Memory B cell (primary cell): ENCODE measurements at regions not wholly inside any gene's neighbourhood (a gene's known extent, or its start where the extent isn't known, plus 50 kb on each side); places are given as distances from the start of the nearest gene placed in this dataset.
A peak's percentile ranks its signal among the peaks of the same experiment; 100 is the strongest.
"Not testable (repeated sequence)": the region's sequence is repeated elsewhere in the genome, so short reads cannot be mapped to it uniquely, and the experiment has no call there.

Experiments used
- ATAC-seq: fragments of 150-1000 bp; cut with Tn5 transposase; 2 replicates; pipeline ENCODE4 v1.10.0; 2021; ENCODE audit warnings: low read depth, mild to moderate bottlenecking, moderate library complexity
- DNase-seq, 2 donors: peaks; one replicate each; pipeline ENCODE4 v3.0.0; 2022; ENCODE audit warnings: low spot score in 2 of 2
- H3K27ac Mint-ChIP-seq: one replicate; pipeline ENCODE4 v1.8.0; 2022; ENCODE audit warnings: mild to moderate bottlenecking, moderate library complexity, mixed read lengths
- H3K27me3 Mint-ChIP-seq: one replicate; pipeline ENCODE4 v1.8.0; 2022; ENCODE audit warnings: mixed read lengths
- H3K36me3 Mint-ChIP-seq: one replicate; pipeline ENCODE4 v1.8.0; 2022; ENCODE audit warnings: mild to moderate bottlenecking, mixed read lengths
- H3K4me1 Mint-ChIP-seq: one replicate; pipeline ENCODE4 v1.8.0; 2022; ENCODE audit warnings: mixed read lengths
- H3K4me3 Mint-ChIP-seq: one replicate; pipeline ENCODE4 v1.8.0; 2022; ENCODE audit warnings: mild to moderate bottlenecking, moderate library complexity, mixed read lengths
- H3K9me3 Mint-ChIP-seq: one replicate; pipeline ENCODE4 v1.8.0; 2022; ENCODE audit warnings: mixed read lengths

DNA sequence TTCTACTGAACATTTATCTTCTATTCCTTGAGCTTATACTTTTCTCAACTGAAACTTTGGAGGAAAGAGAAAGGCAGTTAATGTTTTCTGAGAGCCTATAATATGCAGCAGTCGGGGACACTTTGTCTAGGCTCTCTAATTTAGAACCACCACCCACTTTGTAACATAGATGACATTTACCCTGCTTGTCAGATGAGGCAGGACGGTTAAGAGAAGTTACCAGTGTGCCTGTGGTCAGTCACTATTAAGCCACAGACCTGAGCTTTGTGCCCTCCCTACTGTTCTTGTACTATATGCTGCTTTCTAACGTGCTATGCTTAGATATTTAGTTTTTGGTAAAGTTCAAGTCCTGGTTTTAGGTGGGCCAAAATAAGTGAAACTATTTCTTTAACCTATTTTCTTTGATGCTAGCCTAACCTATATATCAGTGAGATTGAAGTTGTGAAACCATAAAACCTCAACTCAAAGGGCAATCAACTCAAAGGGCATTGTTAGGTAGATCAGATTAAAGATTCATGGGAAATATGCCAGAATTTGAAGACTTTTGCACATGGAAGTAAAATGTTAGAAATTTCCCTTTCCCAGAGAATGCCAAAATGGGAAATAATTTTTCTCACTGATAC, 156.5 kb upstream of the AGR3 start:
- Mint-ChIP-seq H3K4me3 (no peak overlapping the region), H3K27ac (no peak overlapping the region), H3K4me1 (peaks cover 13% of the 10 kb centered on the region), H3K9me3 (no peaks in the 10 kb centered on the region), H3K36me3 (no peaks in the 10 kb centered on the region), H3K27me3 (peaks cover 5% of the 10 kb centered on the region)
- DNase-seq (no peak), ATAC-seq (no peak)

DNA sequence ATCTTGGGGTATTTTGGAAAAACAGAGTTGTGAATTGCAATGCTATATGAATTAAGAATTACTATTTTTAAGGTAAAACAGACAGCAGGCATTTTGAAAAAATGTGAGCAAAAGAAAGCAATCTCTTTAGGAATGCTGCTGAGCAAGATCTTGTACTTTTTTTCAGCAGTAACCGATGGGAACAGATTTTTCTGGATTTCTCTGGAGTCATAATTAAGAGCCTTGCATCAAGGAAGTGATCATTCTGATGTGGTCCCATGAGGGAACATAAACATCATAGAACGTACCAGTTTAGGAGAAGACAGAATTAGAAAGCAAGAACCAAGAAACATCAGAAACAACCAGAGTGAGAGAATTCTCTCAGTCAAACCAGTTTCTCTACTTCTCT, 157.0 kb upstream of the AGR3 start:
- Mint-ChIP-seq H3K27me3 (peaks cover 5% of the 10 kb centered on the region), H3K36me3 (no peaks in the 10 kb centered on the region), H3K9me3 (peaks cover 1% of the 10 kb centered on the region), H3K27ac (no peak overlapping the region), H3K4me1 (peaks cover 16% of the 10 kb centered on the region), H3K4me3 (no peak overlapping the region)
- DNase-seq, result no peak
- ATAC-seq, result no peak

DNA sequence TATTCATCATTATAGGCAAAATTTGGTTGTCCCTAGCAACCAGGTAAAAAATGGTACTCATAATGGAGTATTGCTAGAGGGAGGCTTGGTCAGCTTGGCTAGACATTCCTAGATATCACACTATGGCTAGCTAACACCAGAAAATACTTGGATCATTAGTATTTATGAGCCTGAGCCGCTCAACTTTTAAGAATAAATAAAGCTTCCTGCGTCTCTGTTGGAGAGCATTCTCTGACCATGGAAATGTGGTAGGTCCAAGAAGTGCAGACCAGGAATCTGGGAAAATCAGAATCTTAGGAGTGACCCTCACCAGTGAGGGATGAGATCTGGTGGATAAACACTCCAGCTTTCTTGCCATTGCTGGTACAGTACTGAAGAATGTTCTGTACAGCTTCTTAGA, 157.6 kb upstream of the AGR3 start:
- Mint-ChIP-seq H3K36me3 (no peaks in the 10 kb centered on the region), H3K27me3 (peaks cover 5% of the 10 kb centered on the region), H3K9me3 (peaks cover 1% of the 10 kb centered on the region), H3K4me3 (no peak overlapping the region), H3K4me1 (peaks cover 16% of the 10 kb centered on the region), H3K27ac (no peak overlapping the region)
- DNase-seq (no peak), ATAC-seq (no peak)

DNA sequence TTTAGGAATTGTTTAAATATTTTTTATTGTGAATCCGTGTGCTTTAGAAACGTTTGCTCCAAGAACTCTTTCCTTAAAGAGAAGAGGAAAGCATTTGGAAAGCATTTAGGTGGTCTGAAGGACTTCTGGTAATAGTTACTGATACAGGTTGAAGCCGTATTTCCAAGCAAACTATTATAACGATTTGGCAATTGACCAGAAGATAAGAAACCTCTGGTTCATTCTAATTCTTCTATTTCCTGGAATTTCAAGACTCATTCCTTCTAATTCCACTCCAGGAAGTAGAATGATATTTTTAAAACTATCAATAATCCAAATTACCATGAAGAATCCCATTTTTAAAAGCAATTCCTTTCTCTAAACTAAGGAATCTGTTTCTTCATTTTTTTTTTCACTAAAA, 158.9 kb upstream of the AGR3 start:
- ATAC-seq (no peak), DNase-seq (no peak)
- Mint-ChIP-seq H3K36me3 (no peaks in the 10 kb centered on the region), H3K27ac (no peak overlapping the region), H3K9me3 (peaks cover 1% of the 10 kb centered on the region), H3K4me1 (peaks cover 16% of the 10 kb centered on the region), H3K4me3 (no peak overlapping the region), H3K27me3 (peaks cover 5% of the 10 kb centered on the region)

DNA sequence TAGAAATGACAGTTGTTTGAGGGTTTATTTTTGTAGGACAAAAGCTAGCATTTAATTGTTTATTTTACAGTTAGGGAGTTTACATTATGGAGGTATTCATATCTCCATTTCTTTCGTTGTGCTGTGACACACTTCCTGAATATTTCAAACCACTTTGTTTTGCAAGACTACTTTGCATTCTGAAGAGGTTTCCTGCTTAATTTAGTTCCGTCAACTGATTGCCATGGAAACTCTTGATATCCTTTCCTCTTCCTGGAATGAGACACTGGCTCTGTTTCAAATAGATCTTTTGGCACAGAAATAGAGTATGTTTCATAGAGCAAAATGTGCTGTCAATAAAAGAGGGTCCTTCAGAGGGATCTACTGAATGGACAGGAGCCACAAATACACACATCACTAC, 159.5 kb upstream of the AGR3 start:
- Mint-ChIP-seq H3K27ac (no peak overlapping the region), H3K9me3 (peaks cover 1% of the 10 kb centered on the region), H3K36me3 (no peaks in the 10 kb centered on the region), H3K4me3 (peak overlapping the region; percentile 19), H3K27me3 (peaks cover 5% of the 10 kb centered on the region), H3K4me1 (peaks cover 16% of the 10 kb centered on the region)
- ATAC-seq, result peak; percentile 76
- no peak for DNase-seq

DNA sequence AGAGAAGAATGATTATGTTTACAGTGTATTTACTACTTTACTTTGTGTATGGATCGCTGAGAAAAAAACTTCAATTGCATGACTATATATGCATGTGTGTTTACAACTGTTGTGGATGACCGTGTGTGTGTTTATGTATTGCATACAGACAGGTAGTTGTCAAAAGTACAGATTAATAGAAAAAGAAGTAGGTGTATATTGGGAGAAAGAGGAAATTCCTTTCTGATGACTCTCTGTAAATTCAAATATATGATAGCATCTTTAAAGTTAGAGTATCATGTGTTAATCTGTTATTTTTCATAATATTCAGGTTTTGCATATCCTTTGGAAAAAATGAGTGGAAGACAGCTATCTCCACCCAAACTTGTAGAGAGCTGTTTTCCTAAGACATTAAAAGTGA, 160.4 kb upstream of the AGR3 start:
- H3K27me3 Mint-ChIP-seq, result peaks cover 4% of the 10 kb centered on the region
- H3K4me3 Mint-ChIP-seq, result no peak overlapping the region
- H3K4me1 Mint-ChIP-seq, result peaks cover 16% of the 10 kb centered on the region
- H3K27ac Mint-ChIP-seq, result no peak overlapping the region
- DNase-seq (no peak), ATAC-seq (no peak)
- no peaks in the 10 kb centered on the region for H3K36me3 Mint-ChIP-seq
- H3K9me3 Mint-ChIP-seq, result peaks cover 1% of the 10 kb centered on the region

DNA sequence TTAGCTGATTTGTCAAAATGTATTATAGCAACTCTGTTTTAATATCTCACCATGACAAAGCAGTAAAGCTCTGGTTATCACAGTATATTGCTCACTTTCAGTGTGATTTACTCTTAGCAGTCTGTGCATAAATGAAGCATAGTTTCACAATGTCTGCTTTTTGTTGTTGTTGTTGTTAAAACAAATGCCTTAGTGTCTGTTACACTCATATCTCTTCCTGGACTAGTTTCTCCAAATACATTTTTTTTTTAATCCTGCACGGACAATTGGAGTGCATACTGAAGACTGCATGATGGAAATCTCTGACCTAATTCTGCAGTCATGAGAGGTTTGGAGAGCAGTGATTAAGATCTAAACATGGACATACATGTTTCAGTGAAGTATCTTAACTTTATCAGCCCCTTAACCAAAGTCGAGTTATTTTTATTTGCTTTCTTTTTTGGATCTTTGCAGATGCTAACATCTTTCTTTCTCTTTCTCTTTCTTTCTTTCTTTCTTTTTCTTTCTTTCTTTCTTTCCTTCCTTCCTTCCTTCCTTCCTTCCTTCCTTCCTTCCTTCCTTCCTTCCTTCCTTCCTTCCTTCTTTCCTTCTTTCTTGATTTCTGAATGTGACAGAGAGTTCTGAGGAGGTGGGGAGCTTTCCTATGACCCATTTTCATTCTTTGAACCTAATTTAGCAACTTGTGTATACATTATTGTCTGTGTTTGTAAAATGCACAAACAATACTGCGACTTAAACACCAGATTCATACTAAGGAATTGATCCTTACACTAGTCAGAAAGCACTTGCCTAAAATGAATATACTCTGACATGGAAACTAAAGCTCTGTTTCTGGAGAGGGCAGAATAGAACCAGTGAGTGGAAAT, 161.5 kb upstream of the AGR3 start:
- H3K36me3 Mint-ChIP-seq, result no peaks in the 10 kb centered on the region
- peaks cover 16% of the 10 kb centered on the region for H3K4me1 Mint-ChIP-seq
- peaks cover 3% of the 10 kb centered on the region for H3K27me3 Mint-ChIP-seq
- H3K27ac Mint-ChIP-seq, result no peak overlapping the region
- no peak overlapping the region for H3K4me3 Mint-ChIP-seq
- no peak for DNase-seq
- H3K9me3 Mint-ChIP-seq, result peaks cover 1% of the 10 kb centered on the region
- no peak for ATAC-seq

DNA sequence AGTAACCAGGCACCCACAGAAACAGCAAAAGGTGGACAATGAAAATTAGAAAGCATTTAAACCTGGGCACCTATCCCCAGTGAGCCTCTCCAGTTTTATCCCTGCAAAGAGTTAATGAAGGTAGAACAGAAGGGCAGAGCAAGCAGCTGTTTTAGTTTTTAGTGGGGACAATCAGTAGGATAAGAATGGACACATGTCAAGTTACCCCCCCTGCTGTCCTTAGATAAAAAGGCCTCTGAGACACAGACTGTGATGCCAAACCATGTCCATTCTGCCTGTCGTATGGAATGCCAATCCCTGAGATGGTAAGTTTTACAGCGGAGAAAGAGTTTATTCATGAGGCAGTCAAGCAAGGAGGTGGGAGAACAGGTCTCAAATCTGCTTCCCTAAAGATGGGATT, 162.6 kb upstream of the AGR3 start:
- no peaks in the 10 kb centered on the region for H3K36me3 Mint-ChIP-seq
- no peak overlapping the region for H3K27ac Mint-ChIP-seq
- peaks cover 1% of the 10 kb centered on the region for H3K9me3 Mint-ChIP-seq
- peaks cover 16% of the 10 kb centered on the region for H3K4me1 Mint-ChIP-seq
- no peak for ATAC-seq
- H3K4me3 Mint-ChIP-seq, result no peak overlapping the region
- peaks cover 3% of the 10 kb centered on the region for H3K27me3 Mint-ChIP-seq
- no peak for DNase-seq

DNA sequence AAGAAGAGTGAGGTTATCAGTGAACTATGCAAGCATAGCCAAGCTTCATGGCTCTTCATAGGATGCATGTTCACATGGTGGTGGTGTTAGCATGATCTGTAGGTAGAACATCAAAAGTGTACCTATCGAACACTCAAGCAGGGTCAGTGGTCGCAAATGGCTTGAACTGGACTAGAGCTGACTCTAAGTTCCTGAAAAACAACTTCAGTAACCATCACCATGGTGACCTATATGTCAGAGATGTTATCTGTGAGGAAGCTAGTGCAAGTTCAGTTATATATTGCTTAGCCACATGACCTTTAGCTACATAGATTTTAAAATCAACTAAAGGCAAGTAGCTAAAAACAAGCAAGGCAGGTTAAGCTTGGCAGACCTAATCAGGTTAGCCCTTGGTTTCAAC, 163.1 kb upstream of the AGR3 start:
- H3K4me1 Mint-ChIP-seq, result peaks cover 14% of the 10 kb centered on the region
- peaks cover 3% of the 10 kb centered on the region for H3K27me3 Mint-ChIP-seq
- no peak overlapping the region for H3K27ac Mint-ChIP-seq
- peaks cover 1% of the 10 kb centered on the region for H3K9me3 Mint-ChIP-seq
- DNase-seq, result no peak
- ATAC-seq, result no peak
- H3K4me3 Mint-ChIP-seq, result no peak overlapping the region
- H3K36me3 Mint-ChIP-seq, result no peaks in the 10 kb centered on the region

DNA sequence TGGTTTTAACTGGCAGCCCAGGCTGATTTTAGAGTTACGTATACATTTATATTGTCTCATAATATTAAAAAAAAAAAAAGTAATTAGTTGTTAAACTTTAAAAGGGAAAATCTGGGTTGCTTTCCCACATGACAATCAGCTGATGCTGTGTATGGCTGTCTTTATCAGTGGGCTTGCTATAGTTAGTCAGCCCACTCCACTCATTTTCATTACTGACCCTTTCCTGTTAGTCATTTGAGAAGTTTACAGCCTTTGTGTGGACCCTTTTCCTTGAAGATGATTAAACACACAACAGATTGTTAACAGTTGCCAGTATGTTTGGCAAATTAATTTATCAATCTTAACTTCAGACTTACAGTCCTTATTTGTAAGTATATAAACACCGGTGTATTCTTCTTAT, 164.5 kb upstream of the AGR3 start:
- DNase-seq, result no peak
- H3K4me1 Mint-ChIP-seq, result peaks cover 11% of the 10 kb centered on the region
- peaks cover 1% of the 10 kb centered on the region for H3K9me3 Mint-ChIP-seq
- no peaks in the 10 kb centered on the region for H3K36me3 Mint-ChIP-seq
- no peak overlapping the region for H3K4me3 Mint-ChIP-seq
- ATAC-seq, result no peak
- peaks cover 1% of the 10 kb centered on the region for H3K27me3 Mint-ChIP-seq
- H3K27ac Mint-ChIP-seq, result no peak overlapping the region

DNA sequence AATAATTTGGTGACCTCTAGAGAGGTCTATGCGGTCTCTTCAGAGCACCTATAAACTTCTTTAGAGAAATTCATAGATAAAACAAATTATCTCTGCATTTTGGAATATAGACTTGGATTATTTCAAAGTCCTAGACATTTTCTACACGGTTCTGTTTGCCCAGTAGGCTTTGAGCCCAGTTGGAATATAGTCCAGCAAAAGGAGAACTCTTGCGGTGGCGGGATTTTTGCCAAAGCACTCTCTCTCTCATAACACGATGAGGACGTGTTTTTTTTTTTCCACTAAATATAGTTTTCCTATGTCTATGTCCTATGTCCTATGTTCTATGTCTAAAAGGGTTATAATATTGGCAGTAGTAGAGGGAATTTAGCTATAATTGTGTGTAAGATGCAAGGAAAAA, 164.9 kb upstream of the AGR3 start:
- Mint-ChIP-seq H3K9me3 (peaks cover 1% of the 10 kb centered on the region), H3K27me3 (peaks cover 1% of the 10 kb centered on the region), H3K27ac (no peak overlapping the region), H3K36me3 (no peaks in the 10 kb centered on the region), H3K4me1 (peaks cover 8% of the 10 kb centered on the region), H3K4me3 (no peak overlapping the region)
- DNase-seq (no peak), ATAC-seq (no peak)

DNA sequence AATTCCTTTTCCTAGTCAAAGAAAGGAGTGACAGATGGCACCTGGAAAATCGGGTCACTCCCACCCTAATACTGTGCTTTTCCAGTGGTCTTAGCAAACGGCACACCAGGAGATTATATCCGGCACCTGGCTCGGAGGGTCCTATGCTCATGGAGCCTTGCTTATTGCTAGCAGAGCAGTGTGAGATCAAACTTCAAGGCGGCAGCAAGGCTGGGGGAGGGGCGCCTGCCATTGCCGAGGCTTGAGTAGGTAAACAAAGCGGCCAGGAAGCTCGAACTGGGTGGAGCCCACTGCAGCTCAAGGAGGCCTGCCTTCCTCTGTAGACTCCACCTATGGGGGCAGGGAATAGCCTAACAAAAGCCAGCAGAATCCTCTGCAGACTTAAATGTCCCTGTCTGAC, 171.4 kb upstream of the AGR3 start:
- not testable (repeated sequence) for DNase-seq, H3K4me1 Mint-ChIP-seq, H3K36me3 Mint-ChIP-seq, H3K9me3 Mint-ChIP-seq, H3K27me3 Mint-ChIP-seq, ATAC-seq, H3K4me3 Mint-ChIP-seq, H3K27ac Mint-ChIP-seq

DNA sequence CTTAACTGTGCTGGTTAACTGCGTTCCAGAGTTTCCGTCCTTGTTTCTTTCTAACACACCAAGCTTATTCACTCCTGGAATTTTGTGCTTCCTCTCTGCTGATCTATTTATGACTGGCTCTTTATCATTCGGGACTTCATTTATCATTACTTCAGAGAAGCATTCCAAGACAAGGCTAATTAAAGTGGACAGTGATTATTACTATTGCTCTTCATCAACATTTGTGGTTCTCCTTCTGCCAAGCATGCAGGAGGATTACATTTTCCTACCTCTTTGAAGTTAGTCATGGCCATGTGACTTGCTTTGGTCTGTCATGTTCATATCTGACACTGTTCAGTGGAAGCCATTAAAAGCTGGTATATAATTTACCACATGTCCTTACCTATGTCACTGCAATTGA, 172.4 kb upstream of the AGR3 start:
- Mint-ChIP-seq H3K27me3 (no peaks in the 10 kb centered on the region), H3K4me3 (no peak overlapping the region), H3K27ac (no peak overlapping the region), H3K9me3 (no peaks in the 10 kb centered on the region), H3K36me3 (no peaks in the 10 kb centered on the region), H3K4me1 (no peaks in the 10 kb centered on the region)
- ATAC-seq (no peak), DNase-seq (no peak)

DNA sequence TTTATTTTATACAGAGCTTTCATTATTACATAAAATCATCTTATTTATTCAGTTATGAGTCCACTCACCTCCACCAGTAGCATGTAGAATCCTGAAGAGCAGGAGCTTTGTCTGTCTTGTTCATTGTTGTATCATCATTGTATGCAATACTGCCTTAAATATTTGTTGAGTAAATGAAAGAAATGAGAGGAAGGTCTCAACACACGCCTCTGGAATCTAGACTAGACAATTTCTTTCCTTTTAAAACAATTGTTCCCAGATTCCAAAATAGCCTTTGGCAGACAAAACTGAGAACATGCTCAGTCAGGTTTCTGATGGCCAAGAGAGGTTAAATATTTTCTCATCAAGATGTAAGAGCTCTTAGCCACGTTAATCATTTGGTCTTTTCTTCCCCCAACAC, 173.1 kb upstream of the AGR3 start:
- no peak overlapping the region for H3K27ac Mint-ChIP-seq
- H3K36me3 Mint-ChIP-seq, result no peaks in the 10 kb centered on the region
- H3K27me3 Mint-ChIP-seq, result no peaks in the 10 kb centered on the region
- peaks cover 2% of the 10 kb centered on the region for H3K4me1 Mint-ChIP-seq
- H3K4me3 Mint-ChIP-seq, result no peak overlapping the region
- DNase-seq (no peak), ATAC-seq (no peak)
- H3K9me3 Mint-ChIP-seq, result no peaks in the 10 kb centered on the region

DNA sequence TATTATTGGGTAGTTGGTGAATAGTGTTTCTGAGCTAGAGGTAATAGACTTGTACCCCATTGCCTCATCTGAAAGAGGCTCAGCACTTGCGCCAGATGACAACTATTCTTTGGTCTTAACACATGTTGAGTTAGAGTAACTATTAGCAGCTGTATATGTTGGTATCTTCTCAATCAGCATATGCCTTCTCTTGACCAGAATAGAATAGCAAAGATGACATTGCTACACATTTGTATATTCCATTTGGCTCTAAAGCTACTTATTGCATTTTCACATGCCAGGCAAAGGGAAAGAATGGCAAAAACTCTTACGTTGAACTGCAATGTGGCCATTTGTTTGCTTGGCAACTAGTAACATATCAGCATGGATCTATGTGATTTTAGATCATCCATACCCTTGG, 173.8 kb upstream of the AGR3 start:
- H3K27ac Mint-ChIP-seq, result no peak overlapping the region
- peaks cover 3% of the 10 kb centered on the region for H3K4me1 Mint-ChIP-seq
- no peaks in the 10 kb centered on the region for H3K27me3 Mint-ChIP-seq
- DNase-seq (no peak), ATAC-seq (no peak)
- no peak overlapping the region for H3K4me3 Mint-ChIP-seq
- no peaks in the 10 kb centered on the region for H3K36me3 Mint-ChIP-seq
- no peaks in the 10 kb centered on the region for H3K9me3 Mint-ChIP-seq
